GM19372 (cell line): ENCODE measurements at regions not wholly inside any gene's neighbourhood (a gene's known extent, or its start where the extent isn't known, plus 50 kb on each side); places are given as distances from the start of the nearest gene placed in this dataset.

Experiments used
- ATAC-seq: cut with Tn5 transposase; IDR thresholded peaks from one replicate; pipeline ENCODE4 v1.9.1; 2021; ENCODE audit warnings: mild to moderate bottlenecking, low read depth, moderate library complexity; ENCODE audit not compliant: unreplicated experiment

DNA sequence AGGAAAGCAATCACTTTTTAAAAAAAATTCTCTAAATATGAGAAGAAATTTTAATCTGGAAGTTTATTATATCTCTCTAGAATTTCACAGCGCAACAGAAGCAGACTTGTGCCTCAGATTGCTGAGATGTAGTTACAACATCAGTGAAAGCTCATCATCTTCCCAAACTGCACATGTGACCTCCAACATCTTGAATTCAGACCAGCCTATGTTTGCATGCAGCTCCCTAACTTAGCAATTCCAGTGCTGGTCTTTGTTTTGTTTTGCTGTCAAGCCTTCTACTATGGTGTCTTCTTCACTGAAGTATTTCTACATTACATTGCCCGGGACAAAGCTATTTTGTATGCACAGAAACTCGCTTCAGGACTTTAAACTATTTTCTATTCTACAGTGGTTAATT is 684.8 kb upstream of the PTBP2 start:
- no peak for ATAC-seq

DNA sequence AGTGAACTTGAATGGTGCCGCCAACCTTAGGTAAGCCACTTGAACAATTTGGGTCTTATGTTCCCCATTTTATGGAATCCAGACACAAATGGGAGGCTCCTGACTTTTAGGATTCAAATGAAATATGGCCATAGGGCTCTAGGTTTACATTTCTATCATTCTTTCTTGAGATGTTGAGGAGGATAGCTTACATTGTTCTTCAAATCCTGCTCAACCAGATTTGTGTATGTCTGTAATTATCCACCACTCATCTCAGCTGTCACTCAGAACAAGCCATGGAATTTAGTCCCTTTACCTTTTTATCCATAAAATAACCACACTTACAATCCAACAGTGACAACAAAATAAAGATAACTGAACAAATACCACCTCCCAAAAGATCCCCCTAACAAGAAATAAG is 682.9 kb upstream of the PTBP2 start:
- ATAC-seq: no peak

DNA sequence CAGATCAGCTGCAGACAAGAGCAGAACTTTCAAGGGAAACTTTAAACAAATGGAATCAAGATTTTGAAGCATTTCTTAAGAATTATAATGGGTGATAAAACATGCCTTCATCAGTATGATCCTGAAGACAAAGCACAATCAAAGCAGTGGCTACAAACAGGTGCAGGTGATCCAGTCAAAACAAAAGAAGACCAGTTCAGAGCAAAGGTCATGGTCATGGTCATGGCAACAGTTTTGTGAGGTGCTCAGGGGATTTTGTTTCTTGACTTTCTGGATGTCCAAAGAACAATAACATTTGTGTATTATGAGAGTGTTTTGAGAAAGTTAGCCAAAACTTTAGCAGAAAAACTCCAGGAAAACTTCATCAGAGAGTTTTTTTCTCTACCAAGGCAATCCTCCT is 681.7 kb upstream of the PTBP2 start:
- ATAC-seq: no peak

DNA sequence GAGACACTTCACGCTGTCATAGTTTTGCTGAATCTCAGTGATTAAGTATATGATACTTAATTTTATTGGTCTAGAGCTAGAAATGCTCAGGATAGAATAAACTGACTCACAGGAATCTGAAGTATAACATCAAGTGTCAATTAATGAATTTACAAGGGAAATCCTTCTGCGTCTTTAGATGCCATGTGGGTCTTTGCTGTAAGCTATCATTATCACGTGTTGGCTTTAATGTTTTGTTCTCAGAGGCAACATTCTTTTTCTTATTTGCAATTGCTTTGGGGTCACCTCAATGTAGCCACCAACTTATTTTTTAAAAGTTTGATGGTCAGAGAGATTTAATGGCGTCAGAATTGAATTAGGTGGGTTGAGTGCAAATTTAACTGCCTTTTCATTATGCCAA is 680.1 kb upstream of the PTBP2 start:
- no peak for ATAC-seq

DNA sequence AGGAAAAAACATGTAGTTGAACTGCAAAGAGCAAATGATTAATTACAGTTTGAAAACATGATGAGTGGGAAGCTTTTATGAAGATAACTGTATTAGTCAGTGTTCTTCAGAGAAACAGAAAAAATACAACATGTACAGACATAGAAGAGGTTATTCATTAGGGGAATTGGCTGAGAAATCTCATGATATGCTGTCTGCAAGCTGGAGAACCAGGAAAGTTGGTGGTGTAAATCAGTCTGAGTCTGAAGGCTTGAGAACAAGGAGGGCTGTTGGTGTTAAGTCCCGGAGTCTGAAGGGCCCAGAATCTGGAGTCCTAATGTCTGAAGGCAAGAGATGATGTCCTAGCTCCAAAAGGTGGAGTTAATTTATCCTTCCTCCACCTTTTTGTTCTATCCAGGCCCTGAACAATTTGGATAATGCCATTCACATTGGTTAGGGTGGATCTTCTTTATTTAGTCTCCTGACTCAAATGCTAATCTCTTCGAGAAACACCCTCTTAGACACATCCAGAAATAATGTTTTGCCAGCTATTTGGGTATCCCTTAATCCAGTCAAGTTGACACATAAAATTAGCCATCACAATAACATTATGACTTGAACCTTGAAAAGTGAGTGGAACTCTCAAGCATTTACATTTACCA is 672.9 kb upstream of the PTBP2 start:
- ATAC-seq: no peak

DNA sequence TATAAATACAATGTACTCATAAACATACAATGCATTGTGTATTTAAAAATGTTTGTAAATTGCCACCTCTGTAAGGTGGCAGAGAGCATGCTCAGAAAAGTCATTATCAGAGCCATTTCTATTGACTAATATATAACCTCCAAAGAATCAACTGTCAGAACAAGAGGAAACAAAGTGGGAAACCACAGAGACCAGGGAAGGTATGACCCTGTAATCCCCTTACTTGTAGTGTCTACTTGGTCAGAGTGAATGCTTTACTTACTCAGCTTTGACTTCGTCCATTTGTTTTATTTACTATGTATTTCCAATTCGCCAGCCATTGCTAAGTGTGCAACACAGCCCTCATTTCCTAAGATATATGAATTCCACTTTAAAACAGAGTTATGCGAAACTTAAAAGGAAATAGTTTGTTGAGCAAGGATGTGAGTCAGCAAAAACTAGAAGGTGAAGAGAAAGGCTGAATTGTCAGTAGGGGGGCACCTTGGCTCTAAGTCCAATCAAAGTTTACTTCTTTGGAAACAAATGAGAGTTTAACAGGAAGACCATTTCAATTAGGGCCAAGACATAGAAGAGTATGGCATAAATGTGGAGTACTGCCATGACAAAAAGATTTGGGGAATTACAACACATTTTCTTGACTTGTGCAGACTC is 671.7 kb upstream of the PTBP2 start:
- no peak for ATAC-seq

DNA sequence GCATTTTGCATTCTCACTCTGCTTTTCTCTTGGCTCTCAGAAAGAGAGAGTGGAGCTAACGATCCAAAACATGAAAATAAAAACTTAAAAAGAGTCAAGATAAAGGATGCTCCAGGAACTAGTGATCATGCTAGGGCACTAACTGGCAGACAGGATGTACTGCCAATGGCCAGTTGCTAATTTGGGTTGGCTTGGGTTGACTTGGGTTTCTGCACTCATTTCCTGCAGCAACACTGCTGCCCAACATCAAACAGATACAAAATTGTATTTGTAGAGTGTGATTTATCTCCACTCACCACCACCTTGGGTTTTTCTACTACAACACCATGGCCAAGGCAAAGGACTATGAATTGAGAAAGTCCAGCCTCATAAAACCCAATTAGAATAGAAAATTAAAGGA is 662.3 kb upstream of the PTBP2 start:
- no peak for ATAC-seq

DNA sequence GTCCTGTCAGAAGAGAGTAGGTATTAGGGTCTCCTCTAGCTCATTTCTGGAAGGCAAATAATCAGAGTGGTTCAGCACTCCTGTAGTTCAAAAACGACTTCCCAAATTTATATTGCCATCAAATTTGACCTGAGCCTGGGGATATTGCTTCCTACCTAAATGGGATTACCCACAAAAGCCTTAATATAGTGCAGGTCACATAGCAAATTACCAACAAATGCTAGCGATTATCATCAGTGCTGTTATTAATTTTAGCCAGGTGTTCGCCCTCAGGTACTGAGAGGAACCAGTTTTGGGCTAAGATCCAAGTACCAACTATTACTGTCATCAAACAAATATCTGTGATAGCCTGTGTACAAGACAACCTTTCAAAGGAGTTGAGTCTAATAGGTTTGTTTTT is 661.8 kb upstream of the PTBP2 start:
- ATAC-seq: no peak

DNA sequence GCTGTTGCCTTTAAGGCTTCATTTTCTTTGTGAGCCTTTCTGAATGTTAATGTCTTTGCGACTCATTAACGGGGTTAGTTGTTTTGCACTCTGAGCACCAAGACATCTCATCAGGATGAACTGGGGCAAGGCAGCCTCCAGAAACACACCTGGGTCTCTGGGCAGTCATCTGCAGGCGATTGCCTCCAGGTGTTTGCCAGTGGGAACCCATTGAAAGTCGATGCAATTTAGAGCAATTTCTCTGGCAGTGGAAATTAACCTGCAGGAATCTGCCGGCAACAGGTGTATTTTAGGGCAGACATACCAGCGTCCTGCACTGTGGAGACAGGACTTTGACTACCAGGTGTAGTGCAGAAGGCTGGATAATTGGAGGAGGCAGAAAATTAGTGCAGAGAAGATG is 661.0 kb upstream of the PTBP2 start:
- no peak for ATAC-seq

DNA sequence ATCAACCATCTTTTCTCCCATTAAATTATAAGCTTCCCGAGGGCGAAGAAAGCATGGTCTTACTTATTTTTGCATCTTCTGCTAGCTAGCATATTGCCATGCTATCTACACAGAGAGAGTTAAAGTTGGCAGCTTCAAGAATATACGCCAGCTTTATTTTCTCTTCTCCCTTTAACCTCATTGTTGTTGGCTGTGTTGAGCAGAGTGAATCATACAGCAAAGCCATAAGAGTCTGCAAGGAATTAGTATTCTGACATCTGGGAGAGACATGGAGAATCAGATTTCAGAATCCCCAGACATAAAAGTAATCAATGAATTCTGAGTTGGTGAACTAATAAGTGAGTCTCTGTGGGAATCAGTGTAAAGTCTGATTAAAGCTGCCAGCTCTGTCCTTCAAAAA is 649.6 kb upstream of the PTBP2 start:
- ATAC-seq: no peak

DNA sequence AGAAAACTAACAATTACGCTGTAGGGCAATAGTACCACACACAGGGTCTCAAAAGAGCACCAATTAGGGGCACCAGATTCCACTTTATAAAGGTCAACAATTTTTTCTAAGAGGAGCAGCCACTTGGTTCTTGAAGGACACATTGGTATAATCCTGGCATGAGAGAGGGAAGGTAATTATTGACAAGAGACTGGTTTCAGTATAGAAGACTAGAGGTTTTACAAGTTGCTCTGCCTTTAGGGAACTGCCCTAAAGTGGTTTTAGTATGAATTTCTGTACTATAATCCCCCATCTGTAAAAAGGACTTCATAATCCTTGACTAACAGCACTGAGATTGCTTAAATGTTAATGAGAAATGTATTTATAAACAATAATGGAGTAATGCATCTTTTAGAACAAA is 648.5 kb upstream of the PTBP2 start:
- ATAC-seq: no peak

DNA sequence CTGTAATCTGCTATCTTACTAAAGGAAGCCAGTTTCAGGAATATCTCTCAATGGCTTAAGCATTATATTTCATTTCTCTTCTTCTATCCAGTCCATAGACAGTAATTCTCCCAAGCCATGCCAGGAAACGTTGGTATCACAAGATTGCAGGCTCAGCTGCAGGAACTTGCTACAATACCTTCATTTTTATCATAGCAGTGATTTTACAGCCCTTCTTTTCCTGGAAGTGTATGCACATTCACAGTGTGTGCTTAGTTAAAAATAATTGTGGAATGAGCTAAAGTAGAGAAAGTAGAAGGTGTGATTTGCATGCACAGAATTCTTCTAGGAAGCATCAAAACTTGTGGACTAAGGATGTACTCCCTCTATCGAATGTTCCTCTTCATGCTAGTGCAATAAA is 647.2 kb upstream of the PTBP2 start:
- ATAC-seq: no peak

DNA sequence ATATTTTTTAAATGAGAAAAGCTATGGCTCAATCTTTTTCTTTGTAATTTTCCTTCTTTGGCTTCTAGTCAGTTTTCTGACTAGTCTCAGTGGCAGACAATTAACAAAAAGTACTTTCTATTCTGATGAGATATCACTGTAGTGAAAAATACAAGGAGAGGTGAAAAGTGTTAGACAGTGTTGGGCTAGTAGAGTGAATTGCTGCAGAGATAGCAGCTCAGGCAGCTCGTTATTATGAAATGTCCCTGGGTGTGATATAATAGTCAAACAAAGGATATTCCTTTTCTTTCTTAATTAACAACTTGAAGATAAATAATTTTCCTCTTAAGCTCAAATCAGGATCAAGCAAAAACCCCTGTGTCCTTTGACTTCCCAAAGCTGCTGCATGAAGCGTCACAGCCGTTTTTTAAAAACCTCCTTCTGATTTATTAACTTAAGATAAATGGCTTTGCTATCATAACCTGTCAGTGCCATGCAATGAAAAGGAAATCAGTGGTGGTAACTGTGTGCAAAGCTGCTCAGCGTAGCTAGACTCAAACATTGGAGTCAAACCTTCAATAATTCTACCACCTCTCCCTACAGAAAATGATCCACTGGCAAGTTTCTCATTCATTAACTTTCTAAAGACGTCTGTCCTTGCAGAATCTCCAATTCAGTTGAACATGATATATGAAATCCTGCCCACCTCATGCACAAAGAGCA is 646.6 kb upstream of the PTBP2 start:
- no peak for ATAC-seq

DNA sequence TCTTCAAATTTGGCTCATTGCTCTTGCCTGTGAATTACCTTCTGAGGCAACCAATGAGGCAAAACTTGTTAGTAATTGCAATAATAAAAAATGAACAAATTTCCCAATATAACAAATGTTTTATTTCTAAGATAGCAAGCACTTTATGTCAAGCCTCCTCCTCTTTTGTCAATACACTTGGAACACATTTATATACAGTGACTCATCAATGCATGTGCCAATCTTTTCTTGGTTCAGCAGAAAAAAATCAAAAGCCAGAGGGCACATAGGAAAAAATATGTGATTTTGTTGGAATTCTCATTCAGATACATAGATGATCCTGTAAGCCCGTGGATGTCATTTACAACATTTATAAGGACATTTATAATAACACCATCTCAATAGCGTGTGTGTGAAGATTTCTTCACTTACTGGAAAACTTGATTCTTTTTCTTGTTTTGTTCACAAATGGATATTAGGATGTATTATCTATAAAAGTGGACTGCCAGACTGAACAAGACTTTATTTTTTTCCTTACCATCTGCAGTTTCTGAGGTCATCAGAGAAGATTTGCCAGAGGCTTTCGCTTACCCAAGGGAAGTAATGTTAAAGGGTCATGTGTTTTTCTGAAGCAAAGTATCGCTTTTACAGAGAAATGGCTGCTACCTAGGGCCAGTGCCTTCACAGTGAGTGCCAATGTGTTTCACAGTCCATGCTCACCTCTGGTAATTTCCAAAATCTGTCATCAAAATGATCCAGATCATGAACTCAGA is 645.7 kb upstream of the PTBP2 start:
- ATAC-seq: no peak

DNA sequence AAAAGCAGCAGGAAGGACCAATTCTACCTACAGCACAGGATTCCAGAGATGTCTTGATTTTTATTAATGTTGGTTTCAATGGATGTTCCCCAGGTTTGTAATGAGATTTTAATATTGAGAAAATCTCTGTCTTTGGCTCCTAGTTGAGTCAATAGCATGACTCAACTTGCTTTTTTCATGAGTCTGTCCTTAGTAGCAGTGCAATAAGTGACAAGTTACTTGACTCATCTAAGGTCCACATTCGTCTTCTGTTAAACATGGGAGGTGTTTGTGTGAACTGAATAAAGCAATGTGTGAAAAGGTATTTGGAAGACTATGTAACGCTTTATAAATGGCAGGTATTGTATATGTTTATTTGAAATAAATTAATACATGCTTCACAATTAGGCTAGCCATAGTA is 645.0 kb upstream of the PTBP2 start:
- ATAC-seq: no peak

DNA sequence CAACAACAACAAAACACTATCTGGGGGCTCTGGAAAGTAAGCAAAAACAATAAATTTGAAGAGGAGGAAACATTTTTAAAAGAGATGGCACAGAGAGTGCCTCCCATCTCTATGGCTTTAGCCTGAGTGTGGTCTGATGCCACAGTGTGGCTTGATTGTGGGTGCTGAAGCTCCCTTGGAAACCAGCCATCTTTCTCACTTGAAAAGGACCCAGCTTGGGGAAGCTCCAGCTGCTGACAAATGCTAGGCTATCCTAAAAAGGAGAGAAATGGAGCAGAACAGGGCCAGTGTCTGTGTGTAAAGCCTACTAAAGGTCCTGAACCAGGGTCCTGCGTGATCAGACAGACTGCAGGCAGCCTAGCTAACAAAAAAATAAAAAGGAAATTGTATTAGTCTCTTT is 642.0 kb upstream of the PTBP2 start:
- no peak for ATAC-seq

DNA sequence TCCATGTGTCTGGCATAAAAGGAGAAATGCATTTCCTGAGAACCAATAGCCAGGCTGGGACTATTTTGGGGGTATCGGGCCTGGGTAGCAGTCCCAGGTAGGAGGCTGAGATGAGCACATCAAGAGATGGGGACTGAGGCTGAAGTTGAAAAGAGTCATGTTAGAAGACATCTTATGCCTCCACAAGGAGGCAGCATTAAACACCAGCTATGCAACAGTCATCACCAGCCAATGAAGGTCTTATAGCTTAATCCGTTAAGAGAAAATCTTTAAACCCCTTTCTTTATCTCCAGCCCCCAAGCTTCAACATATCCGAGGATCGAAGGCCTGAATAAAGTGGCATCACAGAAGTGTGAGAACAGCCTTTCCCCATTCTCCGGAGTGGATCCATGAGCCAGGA is 640.7 kb upstream of the PTBP2 start:
- no peak for ATAC-seq

DNA sequence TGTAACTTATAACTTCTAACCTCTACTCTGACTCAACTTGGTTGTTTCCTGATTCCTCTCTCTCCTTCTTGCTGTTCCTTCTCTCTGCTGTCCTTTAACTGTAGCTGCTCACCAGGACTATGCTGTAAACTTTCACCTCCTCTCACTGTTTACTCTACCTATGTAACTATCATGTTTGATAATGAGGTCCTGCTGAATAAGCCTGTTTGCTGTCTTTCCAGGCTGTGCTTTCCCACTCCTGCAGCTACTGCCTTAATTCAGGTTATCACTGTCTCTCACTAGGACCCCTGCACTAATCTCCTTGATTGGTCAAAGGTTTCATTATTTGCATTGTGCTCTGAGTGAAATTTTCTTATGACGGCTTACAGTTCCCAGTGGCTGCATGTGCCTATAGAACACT is 633.9 kb upstream of the PTBP2 start:
- no peak for ATAC-seq

DNA sequence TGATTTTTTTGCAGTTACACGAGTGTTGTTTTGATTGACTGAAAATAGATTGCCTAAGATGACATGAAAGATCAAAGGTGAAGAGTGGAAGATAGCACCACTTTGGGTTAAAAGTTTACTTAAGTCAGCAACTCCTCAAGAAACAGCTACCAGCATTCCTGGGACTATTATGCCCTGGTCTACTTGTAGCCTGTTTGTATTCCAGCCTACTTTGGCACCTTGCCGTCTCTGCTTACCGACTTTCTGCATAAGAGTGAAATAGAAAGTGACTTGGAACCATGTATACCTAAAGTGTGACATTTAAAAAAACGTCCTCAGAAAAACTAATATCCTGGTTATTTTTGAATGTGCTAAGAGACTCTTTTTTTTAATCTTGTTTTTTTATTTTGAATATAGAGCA is 631.5 kb upstream of the PTBP2 start:
- ATAC-seq: no peak

DNA sequence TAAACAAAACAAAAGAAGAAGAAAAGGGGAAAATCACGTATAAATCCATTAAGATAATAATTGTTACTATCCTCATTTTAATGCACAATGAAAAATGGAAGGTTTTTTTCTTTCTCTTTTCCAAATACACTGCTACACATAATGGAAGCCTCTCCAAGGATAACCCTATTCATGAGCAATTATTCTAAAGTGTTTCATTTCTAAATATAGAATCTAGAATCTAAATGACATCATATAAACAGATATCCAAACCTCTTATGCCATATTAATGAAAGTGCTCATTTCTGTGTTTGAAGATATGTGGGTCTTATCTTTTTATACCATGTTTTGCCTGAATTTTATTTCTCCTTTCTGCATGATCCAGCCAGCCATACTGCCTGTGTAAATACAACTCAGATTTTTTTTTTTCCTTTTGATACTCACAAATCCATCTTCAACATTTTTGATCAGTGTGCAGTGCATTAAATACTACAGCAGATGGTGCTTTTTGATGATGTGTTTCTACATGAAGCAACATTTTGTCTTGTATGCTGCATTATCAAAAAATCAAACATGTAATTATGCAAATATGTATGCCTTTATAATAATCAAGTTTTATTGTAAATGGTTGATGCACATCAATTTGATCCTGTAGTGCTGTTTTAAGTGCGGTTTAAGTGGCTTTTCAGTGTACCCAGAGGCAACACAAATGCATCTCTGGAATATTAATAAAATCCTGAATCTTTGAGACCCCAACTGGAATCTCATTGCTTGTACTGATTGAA is 625.6 kb upstream of the PTBP2 start:
- no peak for ATAC-seq
